Forelimb muscle (tissue), 1 donor: ENCODE measurements at regions not wholly inside any gene's neighbourhood (a gene's known extent, or its start where the extent isn't known, plus 50 kb on each side); places are given as distances from the start of the nearest gene placed in this dataset.

Experiments
- DNase-seq: peaks from one replicate; pipeline ENCODE4 v3.0.0-alpha.2; 2013; ENCODE audit warnings: low read depth

DNA sequence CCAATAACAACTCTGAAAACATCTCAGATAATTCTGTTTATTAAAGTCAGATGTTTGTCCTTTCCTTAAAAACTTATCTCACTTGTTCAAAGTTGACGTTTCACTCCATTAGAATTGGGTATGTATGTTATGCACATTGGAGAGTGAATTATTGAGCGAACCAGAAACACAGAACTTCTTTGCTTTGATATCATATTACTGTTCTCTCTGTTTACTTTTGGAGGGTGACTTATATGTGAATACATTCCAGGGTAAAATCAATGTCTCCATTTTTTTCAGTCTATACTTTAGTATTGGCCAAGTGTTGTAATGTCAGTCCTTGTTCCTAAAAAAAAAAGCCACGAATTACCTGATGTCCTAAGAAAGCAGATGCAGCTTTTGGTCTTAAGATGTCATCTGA lies 307.4 kb downstream of the CSNK1G3 start:
- DNase-seq, result no peak

DNA sequence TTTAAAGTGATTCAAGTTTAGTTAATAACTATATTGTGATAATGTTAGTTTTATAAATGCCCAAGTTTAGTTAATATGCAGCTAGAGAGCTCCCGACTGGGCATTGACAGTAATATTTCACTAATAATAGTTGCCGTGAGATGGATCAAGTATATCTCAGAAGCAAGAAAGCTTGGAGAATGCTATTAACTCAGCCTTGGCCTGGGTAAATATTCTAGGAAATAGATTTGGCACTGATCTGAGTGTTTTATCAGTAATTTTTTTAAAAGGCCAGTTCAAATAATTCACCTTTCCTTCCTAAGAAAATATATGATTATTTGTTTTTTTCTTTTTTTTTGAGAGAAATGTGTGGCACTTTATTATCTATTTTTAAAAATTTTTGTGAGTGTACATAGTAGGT lies 305.3 kb downstream of the CSNK1G3 start:
- DNase-seq, result no peak

DNA sequence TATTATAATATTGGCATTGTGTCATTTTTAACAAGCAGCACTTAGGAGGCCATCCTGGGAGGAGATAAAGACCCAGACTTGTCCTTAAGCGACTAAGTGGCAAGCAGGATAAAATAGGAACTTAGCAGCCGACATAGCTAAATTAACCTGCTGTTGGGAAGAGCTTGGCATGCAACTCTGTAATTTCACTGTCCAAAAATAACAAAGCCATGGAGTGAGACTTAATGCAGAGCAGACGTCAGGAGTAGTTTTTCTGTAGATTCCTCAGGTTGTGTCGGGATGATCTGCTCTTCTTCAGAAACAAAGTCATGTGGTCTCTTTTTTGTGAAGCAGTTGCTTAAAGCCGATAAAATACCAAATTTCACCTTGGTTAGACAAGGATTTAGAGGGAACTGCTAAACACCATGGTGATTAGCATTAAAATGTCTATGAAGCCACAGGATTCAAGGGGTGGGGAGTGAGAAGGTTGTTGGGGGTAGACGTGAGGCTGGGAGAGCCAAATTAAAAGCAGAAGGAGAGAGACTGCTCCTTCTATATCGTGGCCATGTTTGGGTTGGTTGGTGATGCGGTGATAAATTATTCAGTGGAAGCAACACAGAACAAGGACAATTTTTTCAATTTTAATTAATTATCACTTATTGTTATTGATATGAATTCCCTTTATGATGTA lies 303.0 kb downstream of the CSNK1G3 start:
- no peak for DNase-seq

DNA sequence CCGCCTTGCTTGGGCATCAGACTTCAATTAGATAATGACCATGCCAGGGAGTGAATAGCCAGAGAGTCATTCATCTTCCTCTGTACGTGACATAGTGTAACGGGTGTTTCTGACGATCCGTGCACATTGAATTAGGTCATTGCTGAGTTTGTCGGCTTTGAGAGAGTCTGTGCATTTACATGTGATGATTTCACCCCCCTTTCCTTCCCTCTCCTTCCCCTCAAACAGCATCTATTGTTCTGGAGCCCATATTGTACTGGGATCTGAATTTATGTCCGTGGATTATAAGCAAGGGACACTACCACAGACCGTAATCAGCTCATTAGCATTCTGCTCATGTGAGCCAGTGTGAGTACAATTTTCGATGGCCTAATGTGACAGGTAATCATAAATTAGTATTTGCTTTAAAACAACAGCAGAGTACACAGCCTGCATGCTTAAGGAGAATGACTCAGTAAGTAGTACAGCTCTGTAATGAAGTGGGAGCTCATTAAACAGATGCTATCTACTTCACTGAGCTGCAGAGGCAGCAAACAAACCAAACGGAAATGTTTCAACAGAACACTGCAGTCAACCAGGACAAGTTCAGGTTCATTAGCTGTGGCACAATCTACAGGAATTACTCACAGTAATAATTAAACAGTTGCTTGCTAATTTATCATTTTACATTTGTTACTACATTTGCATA lies 302.1 kb downstream of the CSNK1G3 start:
- no peak for DNase-seq

DNA sequence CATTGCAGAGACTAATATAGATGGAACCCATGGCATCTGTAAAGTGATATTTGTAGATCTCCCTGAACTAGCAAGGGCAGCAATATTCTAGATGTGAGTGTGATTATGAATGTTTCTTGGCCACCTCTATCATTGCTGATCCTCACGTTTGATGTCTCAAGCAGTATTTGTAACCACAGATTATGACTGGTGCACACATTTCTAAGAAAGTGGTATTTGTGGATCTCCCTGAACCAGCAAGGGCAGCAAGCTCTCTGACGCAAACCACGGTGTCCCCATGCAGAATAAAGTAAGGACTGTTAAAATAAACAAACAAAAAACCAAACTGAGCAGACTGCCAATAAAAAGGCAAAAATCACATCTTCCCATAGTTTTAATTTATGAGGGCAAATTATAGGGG lies 301.3 kb downstream of the CSNK1G3 start:
- DNase-seq, result no peak

DNA sequence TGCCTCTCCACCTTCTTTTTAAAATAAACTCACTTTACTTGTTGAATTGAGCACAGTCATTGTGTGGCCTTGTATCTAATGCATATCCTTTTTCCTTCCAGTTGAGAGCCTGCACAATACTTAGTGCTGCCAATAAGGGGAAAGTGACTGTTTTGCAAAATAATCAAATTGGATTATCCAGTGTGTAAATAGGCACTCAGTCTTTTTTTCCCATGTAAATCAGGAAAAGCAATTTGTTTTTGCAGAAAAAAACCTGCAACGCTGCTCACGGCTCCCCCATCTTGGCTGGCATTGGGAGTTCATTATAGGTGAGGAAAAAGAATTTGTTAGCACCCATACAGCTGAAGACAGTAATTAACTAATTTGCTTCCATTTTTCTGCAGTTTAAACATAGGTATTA lies 299.9 kb downstream of the CSNK1G3 start:
- no peak for DNase-seq

DNA sequence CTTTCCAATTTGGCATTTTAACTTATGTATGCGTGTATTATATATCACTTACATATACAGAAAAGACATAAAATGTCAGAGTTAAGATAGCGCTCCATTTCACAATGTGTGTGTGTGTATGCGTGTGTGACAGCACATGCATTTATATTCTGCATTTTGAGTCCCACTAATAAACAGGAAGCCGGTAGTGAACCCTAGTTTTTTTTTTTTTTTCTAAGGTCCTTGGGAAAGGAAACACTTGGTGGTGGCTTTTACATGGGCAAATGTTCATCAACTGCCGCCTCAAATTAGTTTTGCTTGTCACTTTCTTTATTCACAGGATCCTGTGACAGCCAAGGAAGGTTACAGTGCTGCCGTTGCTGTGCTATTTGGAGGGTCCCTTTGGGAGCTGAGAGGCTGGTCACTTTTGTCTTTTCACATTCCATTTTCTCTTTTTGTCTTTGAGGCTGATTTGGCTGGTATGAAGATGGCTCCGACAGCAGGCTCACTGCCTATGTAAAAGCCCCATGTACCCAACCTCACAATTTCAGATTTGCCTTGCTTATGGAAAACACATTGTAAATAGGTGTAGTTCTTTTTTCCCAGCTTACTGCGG lies 298.9 kb downstream of the CSNK1G3 start:
- DNase-seq, result no peak

DNA sequence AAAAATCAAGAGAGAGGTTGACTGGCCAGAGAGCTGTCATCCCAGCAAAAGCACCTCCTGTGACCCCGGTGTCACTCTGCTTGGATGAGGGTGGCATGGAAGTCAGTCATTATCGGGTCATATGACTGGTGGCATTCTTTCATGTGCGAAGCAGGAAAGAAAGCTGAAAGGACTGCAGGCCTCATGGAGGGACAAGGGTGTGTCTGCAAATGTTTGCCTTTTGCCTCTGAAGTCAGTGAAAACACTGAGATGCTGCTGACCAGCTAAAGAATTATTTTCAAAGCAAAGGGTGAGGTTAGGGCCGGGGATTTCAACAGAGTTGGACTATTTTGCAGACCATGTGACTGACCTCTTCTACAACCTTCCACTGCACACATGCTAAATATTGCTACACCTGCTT lies 298.3 kb downstream of the CSNK1G3 start:
- DNase-seq, result no peak

DNA sequence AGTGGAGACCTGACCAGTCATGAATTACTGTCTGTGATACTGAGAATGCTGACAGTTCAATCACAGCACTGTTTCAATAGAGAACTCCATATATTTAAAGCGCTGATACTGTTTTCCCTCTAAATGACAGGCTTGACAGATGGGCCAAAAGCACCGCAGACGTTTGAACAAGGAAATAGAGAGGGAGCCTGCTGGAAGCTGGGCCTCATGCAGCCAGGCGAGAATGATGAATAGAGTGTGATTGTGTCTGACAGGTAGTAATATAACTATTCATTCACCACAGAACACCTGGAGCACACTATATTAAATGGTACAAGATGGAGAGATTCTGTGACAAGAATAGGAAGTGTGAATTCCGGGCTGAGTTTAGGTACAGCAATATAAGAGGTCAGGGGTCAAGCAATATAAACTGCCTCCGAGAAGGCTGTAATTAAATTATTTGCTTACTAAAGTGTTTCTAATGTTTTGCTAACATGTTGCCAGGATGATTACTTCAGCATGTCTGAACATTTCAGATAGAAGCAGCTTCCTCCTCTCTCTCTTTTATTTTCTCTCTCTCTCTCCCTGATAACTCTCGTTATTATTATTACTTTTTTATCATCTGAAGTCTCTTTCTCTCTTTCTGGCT lies 297.7 kb downstream of the CSNK1G3 start:
- DNase-seq, result no peak

DNA sequence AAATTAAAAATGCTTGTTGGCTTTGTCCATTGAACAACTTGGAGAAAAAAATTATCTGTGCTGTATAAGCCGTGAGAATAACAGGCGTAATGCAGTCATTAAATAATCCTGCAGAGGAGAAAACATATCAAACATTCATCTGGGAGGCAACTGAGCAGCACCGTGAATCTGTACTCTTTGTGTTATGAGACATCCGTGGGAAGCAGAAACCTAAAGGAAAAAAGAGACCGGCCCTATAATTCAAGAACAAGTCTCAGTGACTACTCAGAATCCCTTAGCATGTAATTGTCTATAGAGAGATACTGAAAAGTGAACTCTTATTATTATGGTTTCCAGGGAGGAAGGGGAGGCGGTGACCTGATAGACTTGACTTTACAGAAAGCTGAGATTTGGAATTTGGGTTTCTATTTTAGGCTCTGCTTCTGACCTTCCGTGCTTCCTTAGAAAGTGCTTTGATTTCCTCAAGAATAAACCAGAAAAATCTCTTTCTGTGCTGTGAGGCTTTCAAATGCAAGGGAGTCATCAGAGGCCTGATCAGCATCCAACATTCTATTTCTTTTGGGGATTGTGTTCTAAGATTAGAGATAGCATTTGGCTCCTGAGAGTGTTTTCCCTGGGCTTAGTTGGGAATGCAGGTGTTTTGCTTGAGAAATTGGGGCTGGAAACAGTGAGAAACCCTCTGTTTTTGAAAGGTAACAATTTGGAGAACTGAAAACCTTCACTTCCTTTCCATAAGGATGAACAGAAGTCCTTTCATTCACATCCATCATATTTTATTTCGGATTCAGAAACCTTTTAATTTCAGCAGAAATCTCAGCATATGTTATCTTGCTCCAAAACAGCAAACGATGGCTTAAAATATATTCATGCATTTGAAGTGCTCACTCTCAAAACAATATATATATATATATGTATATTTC lies 296.7 kb downstream of the CSNK1G3 start:
- DNase-seq, result no peak

DNA sequence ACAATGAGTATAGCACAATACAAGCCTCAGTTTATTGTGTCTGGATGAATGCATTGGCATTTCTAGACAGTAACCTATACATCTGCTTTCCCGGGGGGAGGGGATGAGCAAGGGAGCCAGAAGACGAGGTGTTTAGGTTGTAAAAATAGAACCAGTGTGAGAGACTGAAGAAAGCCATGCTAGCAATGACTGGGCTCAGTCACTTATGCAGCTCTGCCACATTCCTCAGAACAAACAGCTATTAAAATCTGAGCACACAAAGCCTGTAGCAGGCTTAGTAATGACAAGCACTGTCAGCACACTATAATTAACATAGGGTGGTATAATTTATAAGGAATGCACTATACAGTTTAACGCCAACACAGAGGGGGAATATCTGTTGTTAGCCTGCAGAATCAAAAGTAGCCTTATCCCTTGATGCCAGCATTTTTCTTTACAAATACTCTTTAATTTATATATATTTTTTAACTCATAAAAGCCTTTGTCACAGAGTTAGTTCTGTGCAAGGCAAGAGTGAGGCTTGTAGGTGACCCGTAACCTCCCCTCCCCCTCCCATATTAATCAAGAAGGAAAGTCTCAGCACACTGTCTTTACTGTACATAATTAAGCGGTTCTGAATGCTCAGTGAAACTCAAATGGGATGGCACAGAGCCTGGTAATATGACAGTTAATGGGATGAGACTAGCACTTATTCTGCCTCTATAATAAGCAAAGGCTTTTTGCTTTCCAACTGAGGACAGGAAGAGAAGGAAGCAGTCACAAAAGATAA lies 295.4 kb downstream of the CSNK1G3 start:
- no peak for DNase-seq

DNA sequence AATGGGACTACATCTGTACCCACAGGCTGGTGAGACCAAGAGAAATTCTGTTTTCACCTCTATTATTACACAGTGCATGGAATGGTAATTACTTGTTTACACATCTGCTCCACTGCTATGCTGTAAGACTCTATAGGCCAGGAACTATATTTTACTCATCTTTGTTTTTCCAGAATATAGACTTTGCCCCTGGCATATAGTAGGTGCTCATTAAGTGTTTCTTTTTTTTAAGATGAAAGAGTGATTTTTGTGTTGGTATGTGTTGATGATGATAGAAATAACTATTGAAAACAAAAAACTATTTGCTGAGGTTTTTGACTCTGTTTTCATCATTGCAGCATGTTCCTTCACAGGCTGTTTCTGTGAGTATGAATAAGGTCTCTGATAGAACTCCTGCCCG lies 294.7 kb downstream of the CSNK1G3 start:
- no peak for DNase-seq

DNA sequence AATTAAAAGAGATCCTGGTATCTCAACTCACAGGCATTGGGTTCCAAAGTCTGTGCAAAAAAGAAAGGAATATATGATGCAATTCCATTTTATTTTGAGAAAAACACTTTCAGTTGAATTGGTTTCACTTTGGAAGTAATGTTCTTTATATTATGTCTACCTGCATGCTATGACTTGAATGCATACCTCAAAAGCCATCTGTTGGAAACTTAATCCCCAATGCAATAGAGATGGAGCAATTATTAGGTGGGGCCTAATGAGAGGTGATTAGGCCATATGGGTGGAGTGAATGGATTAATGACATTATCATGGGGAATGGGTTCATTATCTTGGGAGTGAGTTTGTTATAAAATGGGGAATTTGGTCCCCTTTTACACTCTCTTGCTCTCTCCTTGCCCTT lies 293.3 kb downstream of the CSNK1G3 start:
- DNase-seq, result no peak

DNA sequence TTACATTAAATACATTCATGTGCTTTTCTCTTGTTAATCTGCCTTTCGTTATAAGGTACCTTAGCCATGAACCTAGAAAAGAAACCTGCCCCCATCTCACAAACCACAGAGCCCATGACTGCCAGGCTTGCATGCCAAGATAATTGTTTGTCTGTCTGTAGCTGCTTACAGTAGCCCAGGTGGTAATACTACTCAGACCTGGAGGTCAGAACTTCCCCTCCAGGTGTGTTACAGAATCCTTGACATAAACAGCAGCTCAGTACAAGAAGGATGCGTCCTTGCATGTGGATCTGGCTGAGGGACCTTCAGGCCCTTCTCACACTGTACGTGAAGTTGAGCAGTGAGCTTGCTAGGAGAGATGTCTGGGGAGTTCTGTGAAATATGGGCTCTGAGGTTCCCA lies 291.4 kb downstream of the CSNK1G3 start:
- DNase-seq, result no peak

DNA sequence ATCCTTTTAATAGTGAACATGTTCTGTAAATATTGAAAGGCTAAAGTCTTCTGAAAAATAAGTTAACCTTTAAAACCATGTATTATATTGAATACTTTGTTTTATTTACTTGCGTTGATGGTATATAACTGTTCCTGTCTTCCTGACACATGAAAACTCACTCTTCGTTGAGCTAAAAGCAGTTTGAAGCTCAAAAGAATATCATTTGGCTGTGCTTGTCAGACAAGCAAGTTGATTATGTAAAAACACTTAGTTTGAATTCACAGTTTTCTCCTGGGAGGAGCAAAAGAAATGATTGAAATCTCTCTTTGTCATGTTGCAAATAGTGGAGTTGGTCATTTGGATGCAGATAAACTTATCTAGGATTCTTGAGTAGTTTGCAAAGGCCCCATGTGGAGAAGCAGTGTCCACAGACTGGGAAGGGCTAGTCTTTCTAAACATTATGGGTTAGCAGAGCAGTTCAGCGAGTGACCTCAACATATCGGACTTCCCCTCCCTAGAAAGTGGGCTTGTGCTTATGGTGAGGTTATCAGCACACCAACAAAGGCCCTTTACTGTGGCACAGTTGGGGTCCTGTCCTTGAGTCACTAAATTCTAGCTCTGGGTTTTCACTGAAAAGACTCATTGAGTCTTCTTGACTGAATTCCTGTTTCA lies 290.4 kb downstream of the CSNK1G3 start:
- DNase-seq, result no peak

DNA sequence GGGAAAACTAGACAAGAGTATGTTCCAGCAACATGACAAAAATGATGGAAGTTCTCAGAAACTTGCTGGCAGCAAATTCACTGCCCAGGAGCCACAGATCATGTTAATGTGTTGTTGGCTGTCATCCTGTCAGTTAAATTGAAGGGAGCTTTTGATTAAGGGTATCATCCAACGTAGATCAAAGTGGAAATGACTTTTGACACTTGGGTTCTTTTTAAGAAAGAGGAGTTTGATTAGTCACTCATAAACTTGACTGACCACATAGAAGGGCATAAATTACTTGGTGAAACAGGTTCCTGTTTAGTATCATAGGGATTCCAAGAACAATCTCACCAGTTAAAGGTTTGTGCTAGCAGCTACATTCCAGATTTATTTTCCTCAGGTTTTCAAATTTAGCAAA lies 288.7 kb downstream of the CSNK1G3 start:
- no peak for DNase-seq

DNA sequence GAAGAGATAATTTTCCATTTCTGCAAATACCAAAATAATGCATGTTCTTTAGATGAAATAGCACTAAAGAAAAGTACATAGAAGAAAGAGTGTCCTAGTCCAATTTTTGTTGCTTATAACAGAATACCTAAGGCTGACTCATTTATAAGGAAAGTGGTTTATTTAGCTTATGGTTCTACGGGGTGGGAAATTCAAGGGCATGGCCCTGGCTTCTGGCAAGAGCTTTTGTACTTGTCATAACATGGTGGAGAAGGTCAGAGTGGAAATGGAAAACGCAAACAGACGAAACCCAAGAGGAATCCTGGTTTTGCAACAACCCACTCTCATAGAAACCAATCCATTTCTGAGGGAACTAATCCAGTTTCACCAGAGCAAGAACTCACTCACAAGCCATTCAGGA lies 283.7 kb downstream of the CSNK1G3 start:
- DNase-seq, result no peak

DNA sequence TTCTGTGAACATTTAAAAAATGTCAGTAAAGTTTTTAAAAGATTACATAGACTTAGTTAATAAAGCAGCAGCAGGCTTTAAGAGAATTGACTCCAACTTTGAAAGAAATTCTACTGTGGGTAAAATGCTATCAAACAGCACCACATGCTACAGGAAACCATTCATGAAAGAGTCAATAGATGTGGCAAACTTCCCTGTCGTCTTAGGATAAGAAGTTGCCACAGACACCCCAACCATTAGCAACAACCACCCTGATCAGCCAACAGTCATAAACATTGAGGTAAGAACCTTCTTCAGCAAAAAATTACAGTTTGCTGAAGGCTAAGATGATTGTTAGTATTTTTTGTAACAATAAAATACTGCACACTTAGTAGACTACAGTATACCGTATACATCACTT lies 278.2 kb downstream of the CSNK1G3 start:
- no peak for DNase-seq

DNA sequence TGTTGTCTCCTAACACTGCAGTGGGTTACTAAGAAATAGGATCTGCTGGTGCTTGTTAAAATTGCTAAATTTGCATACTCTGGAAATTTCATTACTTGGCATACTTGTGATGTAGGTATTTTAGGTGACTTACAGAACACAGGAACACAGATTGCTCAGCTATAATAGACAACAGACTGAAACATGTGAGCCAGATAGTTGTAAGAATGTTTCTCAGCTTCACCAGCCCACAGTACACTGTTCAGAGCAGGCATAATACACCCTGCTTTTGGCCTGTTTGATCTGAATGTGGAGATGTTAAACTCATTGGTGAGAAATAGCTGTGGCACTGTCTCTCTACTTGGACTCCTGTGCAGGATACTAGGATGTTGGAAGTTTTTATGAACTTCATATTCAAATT lies 275.7 kb downstream of the CSNK1G3 start:
- no peak for DNase-seq

DNA sequence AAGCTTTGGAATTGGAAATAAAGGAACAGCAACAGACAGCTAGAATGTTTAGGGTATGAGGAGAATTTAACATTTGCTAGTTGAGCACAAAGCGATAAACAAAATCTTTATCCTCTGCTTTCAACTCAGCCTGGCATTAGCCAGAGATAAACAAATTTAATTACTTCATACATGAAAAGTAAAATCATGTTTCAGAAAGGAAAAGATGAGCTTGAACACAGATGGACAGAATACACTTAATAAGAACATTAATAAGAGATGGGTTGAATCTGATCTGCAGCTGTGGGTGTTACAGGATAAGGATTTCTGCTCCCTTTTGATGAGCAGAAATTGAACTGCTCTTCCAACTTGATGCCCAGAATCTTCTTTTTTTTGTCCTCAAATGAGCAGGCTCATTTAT lies 275.2 kb downstream of the CSNK1G3 start:
- DNase-seq, result no peak

DNA sequence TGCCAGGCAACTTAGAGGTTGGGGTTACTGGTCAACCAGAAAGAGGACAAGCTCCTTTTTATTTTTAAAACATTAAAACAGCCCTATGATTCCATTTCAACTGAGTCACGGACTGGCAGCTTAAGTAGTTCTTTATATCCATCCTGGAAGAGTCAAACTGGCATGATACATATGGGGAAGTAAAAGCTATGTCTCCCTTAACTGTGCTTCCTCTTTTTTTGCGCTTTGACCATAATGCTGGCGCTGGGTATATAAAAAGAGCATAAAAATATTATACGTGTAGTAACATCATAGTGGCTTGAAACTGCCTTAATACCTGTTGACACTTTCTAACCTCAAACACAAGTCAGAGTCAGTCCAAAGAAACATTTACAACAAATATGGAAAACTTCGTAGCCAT lies 274.4 kb downstream of the CSNK1G3 start:
- DNase-seq, result no peak
